ENCODE measurements at regions not wholly inside any gene's neighbourhood (a gene's known extent, or its start where the extent isn't known, plus 50 kb on each side); places are given as distances from the start of the nearest gene placed in this dataset.

- TF ChIP-seq, protein P1, sequence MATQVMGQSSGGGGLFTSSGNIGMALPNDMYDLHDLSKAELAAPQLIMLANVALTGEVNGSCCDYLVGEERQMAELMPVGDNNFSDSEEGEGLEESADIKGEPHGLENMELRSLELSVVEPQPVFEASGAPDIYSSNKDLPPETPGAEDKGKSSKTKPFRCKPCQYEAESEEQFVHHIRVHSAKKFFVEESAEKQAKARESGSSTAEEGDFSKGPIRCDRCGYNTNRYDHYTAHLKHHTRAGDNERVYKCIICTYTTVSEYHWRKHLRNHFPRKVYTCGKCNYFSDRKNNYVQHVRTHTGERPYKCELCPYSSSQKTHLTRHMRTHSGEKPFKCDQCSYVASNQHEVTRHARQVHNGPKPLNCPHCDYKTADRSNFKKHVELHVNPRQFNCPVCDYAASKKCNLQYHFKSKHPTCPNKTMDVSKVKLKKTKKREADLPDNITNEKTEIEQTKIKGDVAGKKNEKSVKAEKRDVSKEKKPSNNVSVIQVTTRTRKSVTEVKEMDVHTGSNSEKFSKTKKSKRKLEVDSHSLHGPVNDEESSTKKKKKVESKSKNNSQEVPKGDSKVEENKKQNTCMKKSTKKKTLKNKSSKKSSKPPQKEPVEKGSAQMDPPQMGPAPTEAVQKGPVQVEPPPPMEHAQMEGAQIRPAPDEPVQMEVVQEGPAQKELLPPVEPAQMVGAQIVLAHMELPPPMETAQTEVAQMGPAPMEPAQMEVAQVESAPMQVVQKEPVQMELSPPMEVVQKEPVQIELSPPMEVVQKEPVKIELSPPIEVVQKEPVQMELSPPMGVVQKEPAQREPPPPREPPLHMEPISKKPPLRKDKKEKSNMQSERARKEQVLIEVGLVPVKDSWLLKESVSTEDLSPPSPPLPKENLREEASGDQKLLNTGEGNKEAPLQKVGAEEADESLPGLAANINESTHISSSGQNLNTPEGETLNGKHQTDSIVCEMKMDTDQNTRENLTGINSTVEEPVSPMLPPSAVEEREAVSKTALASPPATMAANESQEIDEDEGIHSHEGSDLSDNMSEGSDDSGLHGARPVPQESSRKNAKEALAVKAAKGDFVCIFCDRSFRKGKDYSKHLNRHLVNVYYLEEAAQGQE (IDR thresholded peaks at IDR 0.05; ENCODE audit: low read depth) = no peak
- TF ChIP-seq TCF12 (IDR thresholded peaks at IDR 0.05; ENCODE audit: low read depth) (no peak), EP300 (IDR thresholded peaks at IDR 0.05; ENCODE audit: borderline replicate concordance) (no peak), NFIC (IDR thresholded peaks at IDR 0.05) (no peak), RAD21 (IDR thresholded peaks at IDR 0.05; ENCODE audit: low read depth) (no peak), CEBPB (IDR thresholded peaks at IDR 0.05) (no peak), ZBTB7A (IDR thresholded peaks at IDR 0.05; ENCODE audit: low read depth) (no peak), EGR1 (IDR thresholded peaks at IDR 0.05) (no peak), TAF1 (IDR thresholded peaks at IDR 0.05; ENCODE audit: low read depth) (no peak), FOXM1 (IDR thresholded peaks at IDR 0.05; ENCODE audit: borderline replicate concordance, low read depth) (no peak), YY1 (IDR thresholded peaks at IDR 0.05; ENCODE audit: low read depth) (no peak), CREB1 (IDR thresholded peaks at IDR 0.05; ENCODE audit: low read depth) (no peak)
- TF ChIP-seq, protein P2, sequence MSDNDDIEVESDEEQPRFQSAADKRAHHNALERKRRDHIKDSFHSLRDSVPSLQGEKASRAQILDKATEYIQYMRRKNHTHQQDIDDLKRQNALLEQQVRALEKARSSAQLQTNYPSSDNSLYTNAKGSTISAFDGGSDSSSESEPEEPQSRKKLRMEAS (IDR thresholded peaks at IDR 0.05) = no peak
- TF ChIP-seq, protein P3, sequence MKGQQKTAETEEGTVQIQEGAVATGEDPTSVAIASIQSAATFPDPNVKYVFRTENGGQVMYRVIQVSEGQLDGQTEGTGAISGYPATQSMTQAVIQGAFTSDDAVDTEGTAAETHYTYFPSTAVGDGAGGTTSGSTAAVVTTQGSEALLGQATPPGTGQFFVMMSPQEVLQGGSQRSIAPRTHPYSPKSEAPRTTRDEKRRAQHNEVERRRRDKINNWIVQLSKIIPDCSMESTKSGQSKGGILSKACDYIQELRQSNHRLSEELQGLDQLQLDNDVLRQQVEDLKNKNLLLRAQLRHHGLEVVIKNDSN (IDR thresholded peaks at IDR 0.05) = no peak
Measured at GRCh38 chr17:71180801-71181385, 939.9 kb upstream of the SOX9 start.
